ENCODE measurements at regions not wholly inside any gene's neighbourhood (a gene's known extent, or its start where the extent isn't known, plus 50 kb on each side); places are given as distances from the start of the nearest gene placed in this dataset.

DNA sequence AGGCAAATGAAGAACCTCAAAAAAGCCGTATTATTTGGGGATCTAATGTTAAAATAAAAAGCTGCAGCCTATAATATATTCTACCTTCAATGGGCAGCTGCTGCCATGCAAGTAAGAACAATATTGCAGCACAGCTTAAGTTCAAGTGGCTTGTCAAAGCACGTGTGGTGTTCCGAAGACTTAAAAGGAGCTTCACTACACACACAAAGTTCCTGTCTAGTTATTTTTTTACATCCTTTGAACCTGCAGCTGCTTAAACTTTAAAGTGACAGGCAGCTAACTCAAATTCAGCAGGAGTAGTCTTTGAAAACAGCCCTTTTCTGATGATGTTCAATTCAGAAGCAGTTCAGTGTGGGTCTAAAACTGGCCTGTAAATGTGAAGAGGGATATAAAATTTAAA lies 85.8 kb upstream of the XIRP2 start:
- Histone ChIP-seq H3K9ac (ENCODE audit: control insufficient read depth, extremely low read depth, insufficient read depth, low read length) (no peak overlapping the region), H3K4me1 (ENCODE audit: control insufficient read depth, extremely low read depth, insufficient read depth, low read length) (no peaks in the 10 kb centered on the region), H3K36me3 (ENCODE audit: control insufficient read depth in 2 of 2, extremely low read depth in 1 of 2, insufficient read depth in 2 of 2, low read length in 2 of 2) (no peaks in the 10 kb centered on the region), H3K4me2 (ENCODE audit: control insufficient read depth, extremely low read depth, insufficient read depth, low read depth, low read length) (no peak overlapping the region), H4K20me1 (ENCODE audit: control insufficient read depth, extremely low read depth, insufficient read depth, low read length) (no peaks in the 10 kb centered on the region), H3K9me1 (ENCODE audit: control insufficient read depth, extremely low read depth, insufficient read depth, low read length) (no peaks in the 10 kb centered on the region), H3K79me2 (ENCODE audit: control insufficient read depth, insufficient read depth, low read length) (no peaks in the 10 kb centered on the region), H3K4me3 (ENCODE audit: control insufficient read depth in 2 of 3, extremely low read depth in 1 of 3, insufficient read depth in 2 of 3, low read depth in 1 of 3, low read length in 3 of 3) (no peak overlapping the region), H2AFZ (ENCODE audit: control insufficient read depth, low read length) (no peak overlapping the region), H3K9me3 (ENCODE audit: control insufficient read depth, low read depth, low read length) (no peaks in the 10 kb centered on the region), H3K27me3 (ENCODE audit: control insufficient read depth, extremely low read depth, insufficient read depth, low read length) (no peaks in the 10 kb centered on the region), H3K27ac (ENCODE audit: control insufficient read depth, insufficient read depth, low read length) (no peak overlapping the region)
- FAIRE-seq, result no peak
- dilution Hi-C loops (cut with MboI; ENCODE audit: extremely low pct_ligation_motif_present, low sequenced_read_pairs), result no loop called here
- no peak for TF ChIP-seq EZH2 (IDR thresholded peaks at IDR 0.05; ENCODE audit: low read length)
- TF ChIP-seq, protein P1, sequence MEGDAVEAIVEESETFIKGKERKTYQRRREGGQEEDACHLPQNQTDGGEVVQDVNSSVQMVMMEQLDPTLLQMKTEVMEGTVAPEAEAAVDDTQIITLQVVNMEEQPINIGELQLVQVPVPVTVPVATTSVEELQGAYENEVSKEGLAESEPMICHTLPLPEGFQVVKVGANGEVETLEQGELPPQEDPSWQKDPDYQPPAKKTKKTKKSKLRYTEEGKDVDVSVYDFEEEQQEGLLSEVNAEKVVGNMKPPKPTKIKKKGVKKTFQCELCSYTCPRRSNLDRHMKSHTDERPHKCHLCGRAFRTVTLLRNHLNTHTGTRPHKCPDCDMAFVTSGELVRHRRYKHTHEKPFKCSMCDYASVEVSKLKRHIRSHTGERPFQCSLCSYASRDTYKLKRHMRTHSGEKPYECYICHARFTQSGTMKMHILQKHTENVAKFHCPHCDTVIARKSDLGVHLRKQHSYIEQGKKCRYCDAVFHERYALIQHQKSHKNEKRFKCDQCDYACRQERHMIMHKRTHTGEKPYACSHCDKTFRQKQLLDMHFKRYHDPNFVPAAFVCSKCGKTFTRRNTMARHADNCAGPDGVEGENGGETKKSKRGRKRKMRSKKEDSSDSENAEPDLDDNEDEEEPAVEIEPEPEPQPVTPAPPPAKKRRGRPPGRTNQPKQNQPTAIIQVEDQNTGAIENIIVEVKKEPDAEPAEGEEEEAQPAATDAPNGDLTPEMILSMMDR (optimal IDR thresholded peaks at IDR 0.05 in 1 of 3, IDR thresholded peaks at IDR 0.05 in 1 of 3, conservative IDR thresholded peaks at IDR 0.05 in 1 of 3; ENCODE audit: extremely low read depth in 1 of 3, insufficient read depth in 2 of 3, low read length in 3 of 3), result no peak
- no peak for DNase-seq (ENCODE audit: low read depth, low spot score)

- Histone ChIP-seq H2AFZ (ENCODE audit: control insufficient read depth, low read length) (no peak overlapping the region), H3K9me3 (ENCODE audit: control insufficient read depth, low read depth, low read length) (no peaks in the 10 kb centered on the region), H3K4me1 (ENCODE audit: control insufficient read depth, extremely low read depth, insufficient read depth, low read length) (no peaks in the 10 kb centered on the region), H3K36me3 (ENCODE audit: control insufficient read depth in 2 of 2, extremely low read depth in 1 of 2, insufficient read depth in 2 of 2, low read length in 2 of 2) (no peaks in the 10 kb centered on the region), H4K20me1 (ENCODE audit: control insufficient read depth, extremely low read depth, insufficient read depth, low read length) (no peaks in the 10 kb centered on the region), H3K4me2 (ENCODE audit: control insufficient read depth, extremely low read depth, insufficient read depth, low read depth, low read length) (no peak overlapping the region), H3K4me3 (ENCODE audit: control insufficient read depth in 2 of 3, extremely low read depth in 1 of 3, insufficient read depth in 2 of 3, low read depth in 1 of 3, low read length in 3 of 3) (no peak overlapping the region), H3K9ac (ENCODE audit: control insufficient read depth, extremely low read depth, insufficient read depth, low read length) (no peak overlapping the region), H3K79me2 (ENCODE audit: control insufficient read depth, insufficient read depth, low read length) (no peaks in the 10 kb centered on the region), H3K27me3 (ENCODE audit: control insufficient read depth, extremely low read depth, insufficient read depth, low read length) (no peaks in the 10 kb centered on the region), H3K27ac (ENCODE audit: control insufficient read depth, insufficient read depth, low read length) (no peak overlapping the region), H3K9me1 (ENCODE audit: control insufficient read depth, extremely low read depth, insufficient read depth, low read length) (no peaks in the 10 kb centered on the region)
- no peak for TF ChIP-seq EZH2 (IDR thresholded peaks at IDR 0.05; ENCODE audit: low read length)
- TF ChIP-seq, protein P1 (optimal IDR thresholded peaks at IDR 0.05 in 1 of 3, IDR thresholded peaks at IDR 0.05 in 1 of 3, conservative IDR thresholded peaks at IDR 0.05 in 1 of 3; ENCODE audit: extremely low read depth in 1 of 3, insufficient read depth in 2 of 3, low read length in 3 of 3), result no peak
- FAIRE-seq (no peak), DNase-seq (ENCODE audit: low read depth, low spot score) (no peak)
- dilution Hi-C loops (cut with MboI; ENCODE audit: extremely low pct_ligation_motif_present, low sequenced_read_pairs), result no loop called here
Measured at GRCh38 chr2:166792808-166793207, 95.5 kb upstream of the XIRP2 start.
